Esophagus muscularis mucosa (tissue), 4 donors: ENCODE measurements at regions not wholly inside any gene's neighbourhood (a gene's known extent, or its start where the extent isn't known, plus 50 kb on each side); places are given as distances from the start of the nearest gene placed in this dataset.

Experiments
- DNase-seq: peaks from one replicate; pipeline ENCODE4 v3.0.0-alpha.2; 2017; ENCODE audit errors: extremely low spot score
- H3K27ac ChIP-seq, 4 donors: fragments of 200-600 bp; sonication (generic); replicated peaks in 1 of 4; 1 replicate in 3 of 4; 2 replicates in 1 of 4; pipeline ENCODE4 v1.5.1; 2016 to 2019; ENCODE audit warnings: mild to moderate bottlenecking in 1 of 4
- H3K27me3 ChIP-seq, 4 donors: fragments of 200-600 bp; sonication (generic); one replicate each; pipeline versions ENCODE4 v1.5.1 to v1.6.0; 2016 to 2019
- H3K36me3 ChIP-seq, 4 donors: fragments of 200-600 bp; sonication (generic); one replicate each; pipeline ENCODE4 v1.5.1; 2016 to 2019
- H3K4me1 ChIP-seq, 4 donors: fragments of 200-600 bp; sonication (generic); one replicate each; pipeline ENCODE4 v1.5.1; 2016 to 2019
- H3K4me3 ChIP-seq, 4 donors: fragments of 200-600 bp; sonication (generic); 1 replicate in 2 of 4; 2 replicates in 2 of 4; pipeline ENCODE4 v1.5.1; 2016 to 2019; ENCODE audit warnings: mild to moderate bottlenecking in 4 of 4, moderate library complexity in 1 of 4
- H3K9me3 ChIP-seq, 4 donors: fragments of 200-600 bp; sonication (generic); 1 replicate in 3 of 4; 2 replicates in 1 of 4; pipeline ENCODE4 v1.5.1; 2016 to 2019
- EP300 ChIP-seq: sonication (generic); formaldehyde crosslinking; IDR thresholded peaks from one replicate; pipeline ENCODE4 v1.6.1; 2017; ENCODE audit warnings: antibody characterized with exemption
- POLR2A ChIP-seq: fragments of 450-650 bp; IDR thresholded peaks from one replicate; pipeline ENCODE4 v1.6.1; 2017; ENCODE audit warnings: antibody characterized with exemption, moderate library complexity, mild to moderate bottlenecking, low read depth
- POLR2AphosphoS5 ChIP-seq, 2 donors: sonication (generic); formaldehyde crosslinking; IDR thresholded peaks; one replicate each; pipeline ENCODE4 v1.6.1; 2017; ENCODE audit warnings: antibody characterized with exemption in 2 of 2
- WGBS: methylation state at CpG from one replicate; pipeline ENCODE4 v1.1.5; 2018; 5-methylcytosine and 5-hydroxymethylcytosine counted together
- intact Hi-C: fragments of 100-400 bp; cut with DNase I; formaldehyde crosslinking; loops from one replicate; pipeline ENCODE4 v1.15.1; 2023
- TF ChIP-seq, protein P1 (sequence below), 3 experiments: fragments of 200-600 bp in 2 of 3; fragments of 450-650 bp in 1 of 3; sonication (generic) in 2 of 3; IDR thresholded peaks; one replicate each; pipeline ENCODE4 v1.5.1; 2017 to 2019; ENCODE audit warnings: antibody characterized with exemption in 3 of 3, mild to moderate bottlenecking in 2 of 3, moderate library complexity in 1 of 3

DNA sequence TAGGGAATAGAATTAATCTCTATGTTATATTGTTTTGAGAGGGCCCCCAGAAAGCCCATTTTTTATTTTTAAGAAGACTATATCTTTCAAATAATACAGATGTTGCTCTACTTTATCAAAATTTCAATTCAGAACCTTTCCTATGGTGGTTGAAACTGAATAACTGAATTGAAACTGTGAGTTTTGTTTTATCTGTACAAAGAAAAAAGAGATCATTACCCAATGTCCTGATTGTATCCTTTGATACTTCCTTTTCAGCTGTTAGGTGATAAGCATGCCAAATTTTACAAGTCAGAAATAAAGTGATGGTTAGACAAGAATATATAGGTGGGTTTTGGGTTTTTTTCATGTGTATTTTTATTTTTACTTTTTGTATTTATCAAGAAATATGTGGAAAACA lies 1293.1 kb upstream of the USP15 start:
- intact Hi-C loops: no loop called here
- no peaks in the 10 kb centered on the region for H3K27me3 ChIP-seq

DNA sequence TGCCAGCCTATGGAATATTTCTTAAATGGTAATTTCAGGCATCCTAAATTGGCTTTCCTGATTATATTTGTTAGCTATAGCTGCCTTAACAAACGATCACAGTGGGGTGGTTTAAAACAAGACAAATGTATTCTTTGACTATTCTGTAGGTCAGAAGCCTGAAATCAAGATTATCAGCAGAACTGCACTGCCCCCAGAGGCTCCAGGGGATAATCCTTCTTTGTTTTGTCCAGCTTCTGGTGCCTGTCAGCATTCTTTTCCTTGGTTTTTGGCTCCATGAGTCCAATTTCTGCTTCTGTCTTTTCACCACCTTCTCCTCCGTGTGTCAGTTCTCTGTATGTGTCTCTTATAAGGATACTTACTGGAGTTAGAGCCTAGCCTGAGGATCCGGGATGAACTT lies 1282.2 kb upstream of the USP15 start:
- H3K36me3 ChIP-seq: no peaks in the 10 kb centered on the region
- intact Hi-C loops: no loop called here
- H3K27ac ChIP-seq: no peak overlapping the region
- H3K4me1 ChIP-seq: no peaks in the 10 kb centered on the region
- 58% methylated on average over 3 of the region's 3 CpGs for whole genome bisulfite sequencing
- TF ChIP-seq POLR2A: no peak
- no peak for TF ChIP-seq POLR2AphosphoS5 (IDR thresholded peaks at IDR 0.05)
- TF ChIP-seq EP300: no peak
- TF ChIP-seq, protein P1, sequence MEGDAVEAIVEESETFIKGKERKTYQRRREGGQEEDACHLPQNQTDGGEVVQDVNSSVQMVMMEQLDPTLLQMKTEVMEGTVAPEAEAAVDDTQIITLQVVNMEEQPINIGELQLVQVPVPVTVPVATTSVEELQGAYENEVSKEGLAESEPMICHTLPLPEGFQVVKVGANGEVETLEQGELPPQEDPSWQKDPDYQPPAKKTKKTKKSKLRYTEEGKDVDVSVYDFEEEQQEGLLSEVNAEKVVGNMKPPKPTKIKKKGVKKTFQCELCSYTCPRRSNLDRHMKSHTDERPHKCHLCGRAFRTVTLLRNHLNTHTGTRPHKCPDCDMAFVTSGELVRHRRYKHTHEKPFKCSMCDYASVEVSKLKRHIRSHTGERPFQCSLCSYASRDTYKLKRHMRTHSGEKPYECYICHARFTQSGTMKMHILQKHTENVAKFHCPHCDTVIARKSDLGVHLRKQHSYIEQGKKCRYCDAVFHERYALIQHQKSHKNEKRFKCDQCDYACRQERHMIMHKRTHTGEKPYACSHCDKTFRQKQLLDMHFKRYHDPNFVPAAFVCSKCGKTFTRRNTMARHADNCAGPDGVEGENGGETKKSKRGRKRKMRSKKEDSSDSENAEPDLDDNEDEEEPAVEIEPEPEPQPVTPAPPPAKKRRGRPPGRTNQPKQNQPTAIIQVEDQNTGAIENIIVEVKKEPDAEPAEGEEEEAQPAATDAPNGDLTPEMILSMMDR (IDR thresholded peaks at IDR 0.05): no peak
- no peaks in the 10 kb centered on the region for H3K9me3 ChIP-seq
- DNase-seq: no peak
- no peak overlapping the region for H3K4me3 ChIP-seq
- H3K27me3 ChIP-seq: no peaks in the 10 kb centered on the region

More for the DNA sequence above, 1293.1 kb upstream of the USP15 start:
- no peaks in the 10 kb centered on the region for H3K4me1 ChIP-seq
- DNase-seq: no peak
- TF ChIP-seq EP300: no peak
- TF ChIP-seq, protein P1 (IDR thresholded peaks at IDR 0.05): no peak
- no peak for TF ChIP-seq POLR2A
- no peak for TF ChIP-seq POLR2AphosphoS5 (IDR thresholded peaks at IDR 0.05)
- no peak overlapping the region for H3K4me3 ChIP-seq
- no peak overlapping the region for H3K27ac ChIP-seq
- H3K36me3 ChIP-seq: no peaks in the 10 kb centered on the region
- H3K9me3 ChIP-seq: no peaks in the 10 kb centered on the region

DNA sequence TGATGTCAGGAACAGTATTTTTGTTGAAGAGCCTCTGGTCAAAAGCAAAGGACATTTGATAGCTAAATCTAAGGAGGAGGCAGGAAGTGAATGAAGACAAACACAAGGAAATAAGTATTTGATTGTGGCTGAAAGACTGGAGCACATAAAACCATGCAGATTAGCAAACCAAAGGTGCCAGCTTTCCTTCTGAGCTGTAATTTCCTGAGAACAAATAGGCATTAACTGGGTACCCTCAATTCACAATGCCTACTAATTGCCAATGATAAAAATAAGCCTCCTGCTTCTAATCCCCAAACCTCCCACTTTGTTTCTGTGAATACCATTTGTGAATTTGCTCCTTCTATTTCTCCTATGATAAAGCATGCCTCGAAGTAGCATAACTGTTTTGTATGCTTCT lies 1279.6 kb upstream of the USP15 start:
- no peaks in the 10 kb centered on the region for H3K27me3 ChIP-seq
- no peak for TF ChIP-seq EP300
- no peak for TF ChIP-seq POLR2AphosphoS5 (IDR thresholded peaks at IDR 0.05)
- TF ChIP-seq, protein P1 (IDR thresholded peaks at IDR 0.05): no peak
- TF ChIP-seq POLR2A: no peak
- no peaks in the 10 kb centered on the region for H3K4me1 ChIP-seq
- no peak overlapping the region for H3K27ac ChIP-seq
- peaks cover 0 to 2% (median 0%) of the 10 kb centered on the region in 4 donors for H3K9me3 ChIP-seq
- WGBS: 73% methylated on average over 1 of the region's 1 CpG
- intact Hi-C loops: no loop called here
- no peak for DNase-seq
- no peak overlapping the region for H3K4me3 ChIP-seq
- no peaks in the 10 kb centered on the region for H3K36me3 ChIP-seq

DNA sequence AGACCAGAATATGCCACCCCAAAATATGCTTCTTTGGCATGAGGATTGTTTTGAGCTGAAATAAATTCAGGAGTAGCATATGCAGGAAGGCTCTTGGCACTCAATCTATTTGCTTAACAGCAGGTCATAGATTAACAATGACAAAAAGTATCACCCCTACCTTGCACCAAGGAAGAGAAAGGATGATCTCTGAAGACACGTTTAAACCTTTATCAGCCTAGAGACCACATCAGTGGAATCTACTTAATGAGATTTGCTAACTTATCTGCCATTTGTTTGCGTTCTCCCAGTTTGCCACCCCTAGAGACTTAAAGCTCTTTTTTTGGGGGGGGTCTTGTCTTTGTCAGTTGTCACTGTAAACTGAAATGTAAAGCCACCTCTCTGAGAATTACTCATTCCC lies 1278.7 kb upstream of the USP15 start:
- Histone ChIP-seq H3K9me3 (peaks cover 0 to 2% (median 0%) of the 10 kb centered on the region in 4 donors), H3K4me1 (no peaks in the 10 kb centered on the region), H3K36me3 (no peaks in the 10 kb centered on the region), H3K4me3 (no peak overlapping the region), H3K27ac (no peak overlapping the region), H3K27me3 (no peaks in the 10 kb centered on the region)
- 42% methylated on average over 2 of the region's 2 CpGs for WGBS
- TF ChIP-seq EP300: no peak
- TF ChIP-seq POLR2AphosphoS5 (IDR thresholded peaks at IDR 0.05): no peak
- TF ChIP-seq POLR2A: no peak
- TF ChIP-seq, protein P1 (IDR thresholded peaks at IDR 0.05): no peak
- intact Hi-C loops: no loop called here
- DNase-seq: no peak

DNA sequence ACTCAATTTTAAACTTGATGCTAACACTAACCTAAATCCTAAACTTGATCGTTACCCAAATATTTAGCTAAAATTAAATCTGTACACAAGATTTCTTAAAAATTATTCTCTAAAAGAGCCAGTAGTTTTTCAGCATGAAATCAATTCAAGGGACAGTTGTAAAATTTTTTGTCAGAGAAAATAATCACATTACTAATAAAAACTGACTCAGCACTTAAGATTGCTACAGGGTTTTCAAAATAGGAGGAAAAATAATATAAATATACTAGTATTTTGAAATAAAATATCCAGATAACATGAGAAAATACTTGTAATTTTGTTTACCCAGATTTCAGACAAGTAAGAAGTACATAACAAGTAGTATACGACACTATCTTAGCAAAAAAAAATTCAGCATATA lies 1268.1 kb upstream of the USP15 start:
- H3K4me1 ChIP-seq: no peaks in the 10 kb centered on the region
- TF ChIP-seq EP300: no peak
- TF ChIP-seq, protein P1 (IDR thresholded peaks at IDR 0.05): no peak
- no peak for TF ChIP-seq POLR2A
- TF ChIP-seq POLR2AphosphoS5 (IDR thresholded peaks at IDR 0.05): no peak
- no peak for DNase-seq
- H3K9me3 ChIP-seq: no peaks in the 10 kb centered on the region
- H3K36me3 ChIP-seq: no peaks in the 10 kb centered on the region
- H3K27me3 ChIP-seq: no peaks in the 10 kb centered on the region
- WGBS: 91% methylated on average over 2 of the region's 2 CpGs
- no peak overlapping the region for H3K27ac ChIP-seq
- H3K4me3 ChIP-seq: no peak overlapping the region
- intact Hi-C loops: no loop called here
